Fibroblast of lung (primary cell): ENCODE measurements at regions not wholly inside any gene's neighbourhood (a gene's known extent, or its start where the extent isn't known, plus 50 kb on each side); places are given as distances from the start of the nearest gene placed in this dataset.
A peak's percentile ranks its signal among the peaks of the same experiment; 100 is the strongest.

Experiments used
- DNase-seq, 2 donors: peaks; one replicate each; pipeline versions ENCODE4 v3.0.0 to v3.0.0-alpha.2; 2010; ENCODE audit warnings: low read depth in 2 of 2
- H2AFZ ChIP-seq: 2 replicates; pipeline ENCODE4 v1.5.1; 2012; ENCODE audit warnings: low read length, control low read depth, inconsistent platforms
- H3K27ac ChIP-seq: 2 replicates; pipeline ENCODE4 v1.5.1; 2011; ENCODE audit warnings: low read length, control low read depth; ENCODE audit not compliant: insufficient read depth
- H3K27me3 ChIP-seq: 2 replicates; pipeline ENCODE4 v1.5.1; 2011; ENCODE audit warnings: mild to moderate bottlenecking, low read length; ENCODE audit not compliant: control insufficient read depth, insufficient read depth
- H3K36me3 ChIP-seq: 2 replicates; pipeline ENCODE4 v1.5.1; 2011; ENCODE audit warnings: low read length; ENCODE audit not compliant: control insufficient read depth, insufficient read depth
- H3K4me1 ChIP-seq: 2 replicates; pipeline ENCODE4 v1.5.1; 2011; ENCODE audit warnings: low read length; ENCODE audit not compliant: control insufficient read depth, insufficient read depth; ENCODE audit errors: extremely low read depth
- H3K4me2 ChIP-seq: 2 replicates; pipeline ENCODE4 v1.5.1; 2011; ENCODE audit warnings: low read length, control low read depth; ENCODE audit not compliant: insufficient read depth; ENCODE audit errors: extremely low read depth
- H3K4me3 ChIP-seq, 4 experiments: fragments of 200-600 bp in 1 of 4; sonication (generic) in 1 of 4; replicated peaks in 1 of 4; 2 replicates each; pipeline ENCODE4 v1.5.1; 2011 to 2016; ENCODE audit warnings: low read length in 4 of 4, low read depth in 3 of 4, mild to moderate bottlenecking in 3 of 4, control low read depth in 2 of 4, inconsistent platforms in 1 of 4, mixed read lengths in 1 of 4; ENCODE audit not compliant: insufficient read depth in 1 of 4; ENCODE audit errors: control extremely low read depth in 1 of 4
- H3K79me2 ChIP-seq: 2 replicates; pipeline ENCODE4 v1.5.1; 2012; ENCODE audit warnings: mild to moderate bottlenecking, low read length, inconsistent platforms; ENCODE audit not compliant: control insufficient read depth, insufficient read depth
- H3K9ac ChIP-seq: 2 replicates; pipeline ENCODE4 v1.5.1; 2011; ENCODE audit warnings: mild to moderate bottlenecking, low read length, control low read depth; ENCODE audit not compliant: insufficient read depth
- H3K9me3 ChIP-seq: 2 replicates; pipeline ENCODE4 v1.5.1; 2012; ENCODE audit warnings: low read depth, low read length; ENCODE audit not compliant: control insufficient read depth, insufficient read depth
- H4K20me1 ChIP-seq: 2 replicates; pipeline ENCODE4 v1.5.1; 2011; ENCODE audit warnings: low read length; ENCODE audit not compliant: control insufficient read depth, insufficient read depth; ENCODE audit errors: extremely low read depth
- EZH2 ChIP-seq: IDR thresholded peaks from 2 replicates; pipeline ENCODE4 v1.5.1; 2012; ENCODE audit warnings: low read length, control low read depth, mild to moderate bottlenecking; ENCODE audit errors: missing control alignments
- TF ChIP-seq, protein P1 (sequence below), 2 donors: IDR thresholded peaks in 1 of 2; conservative IDR thresholded peaks in 1 of 2; 1 replicate in 1 of 2; 2 replicates in 1 of 2; pipeline ENCODE4 v1.5.1; 2011 to 2012; ENCODE audit warnings: low read length in 2 of 2, control low read depth in 1 of 2, inconsistent platforms in 1 of 2, low read depth in 1 of 2, mild to moderate bottlenecking in 1 of 2

- H3K4me2 ChIP-seq: no peak overlapping the region
- TF ChIP-seq, protein P1, sequence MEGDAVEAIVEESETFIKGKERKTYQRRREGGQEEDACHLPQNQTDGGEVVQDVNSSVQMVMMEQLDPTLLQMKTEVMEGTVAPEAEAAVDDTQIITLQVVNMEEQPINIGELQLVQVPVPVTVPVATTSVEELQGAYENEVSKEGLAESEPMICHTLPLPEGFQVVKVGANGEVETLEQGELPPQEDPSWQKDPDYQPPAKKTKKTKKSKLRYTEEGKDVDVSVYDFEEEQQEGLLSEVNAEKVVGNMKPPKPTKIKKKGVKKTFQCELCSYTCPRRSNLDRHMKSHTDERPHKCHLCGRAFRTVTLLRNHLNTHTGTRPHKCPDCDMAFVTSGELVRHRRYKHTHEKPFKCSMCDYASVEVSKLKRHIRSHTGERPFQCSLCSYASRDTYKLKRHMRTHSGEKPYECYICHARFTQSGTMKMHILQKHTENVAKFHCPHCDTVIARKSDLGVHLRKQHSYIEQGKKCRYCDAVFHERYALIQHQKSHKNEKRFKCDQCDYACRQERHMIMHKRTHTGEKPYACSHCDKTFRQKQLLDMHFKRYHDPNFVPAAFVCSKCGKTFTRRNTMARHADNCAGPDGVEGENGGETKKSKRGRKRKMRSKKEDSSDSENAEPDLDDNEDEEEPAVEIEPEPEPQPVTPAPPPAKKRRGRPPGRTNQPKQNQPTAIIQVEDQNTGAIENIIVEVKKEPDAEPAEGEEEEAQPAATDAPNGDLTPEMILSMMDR (conservative IDR thresholded peaks at IDR 0.05 in 1 of 2, IDR thresholded peaks at IDR 0.05 in 1 of 2; ENCODE audit: low read depth in 1 of 2, low read length in 2 of 2): no peak
- TF ChIP-seq EZH2: no peak
- no peak overlapping the region for H3K9ac ChIP-seq
- H4K20me1 ChIP-seq: no peaks in the 10 kb centered on the region
- H3K27me3 ChIP-seq: no peaks in the 10 kb centered on the region
- H3K4me1 ChIP-seq: no peaks in the 10 kb centered on the region
- no peaks in the 10 kb centered on the region for H3K36me3 ChIP-seq
- no peak overlapping the region for H3K4me3 ChIP-seq
- H2AFZ ChIP-seq: no peak overlapping the region
- DNase-seq: no peak
- H3K79me2 ChIP-seq: no peaks in the 10 kb centered on the region
- no peak overlapping the region for H3K27ac ChIP-seq
- no peaks in the 10 kb centered on the region for H3K9me3 ChIP-seq
Observed at GRCh38 chr19:30249911-30250310, 122.3 kb upstream of the ZNF536 start.

DNA sequence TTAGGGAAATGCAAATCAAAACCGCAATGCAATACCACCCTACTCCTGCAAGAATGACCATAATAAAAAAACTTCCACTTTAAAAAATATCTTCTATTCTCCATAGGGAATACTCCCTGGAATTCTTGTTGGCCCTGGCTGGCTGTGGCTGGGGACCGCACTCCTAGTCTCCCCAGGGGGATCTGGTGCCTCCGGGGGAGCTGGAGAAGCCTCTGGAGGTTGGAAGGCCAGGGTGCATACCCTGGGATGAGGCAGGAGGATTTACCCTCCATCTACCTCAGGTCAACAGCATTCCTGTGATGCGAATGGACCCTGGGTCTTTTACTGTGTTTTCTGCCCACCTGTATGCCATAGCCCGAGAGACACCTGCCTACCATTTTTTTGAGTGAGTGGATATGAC lies 120.0 kb upstream of the ZNF536 start:
- no peak overlapping the region for H3K4me3 ChIP-seq
- H3K36me3 ChIP-seq: no peaks in the 10 kb centered on the region
- no peaks in the 10 kb centered on the region for H3K9me3 ChIP-seq
- no peak overlapping the region for H3K27ac ChIP-seq
- no peak for DNase-seq
- no peak overlapping the region for H3K4me2 ChIP-seq
- TF ChIP-seq EZH2: no peak
- TF ChIP-seq, protein P1 (conservative IDR thresholded peaks at IDR 0.05 in 1 of 2, IDR thresholded peaks at IDR 0.05 in 1 of 2; ENCODE audit: low read depth in 1 of 2, low read length in 2 of 2): no peak
- H3K27me3 ChIP-seq: no peaks in the 10 kb centered on the region
- H4K20me1 ChIP-seq: no peaks in the 10 kb centered on the region
- H3K79me2 ChIP-seq: no peaks in the 10 kb centered on the region
- no peaks in the 10 kb centered on the region for H3K4me1 ChIP-seq
- H2AFZ ChIP-seq: no peak overlapping the region
- no peak overlapping the region for H3K9ac ChIP-seq

DNA sequence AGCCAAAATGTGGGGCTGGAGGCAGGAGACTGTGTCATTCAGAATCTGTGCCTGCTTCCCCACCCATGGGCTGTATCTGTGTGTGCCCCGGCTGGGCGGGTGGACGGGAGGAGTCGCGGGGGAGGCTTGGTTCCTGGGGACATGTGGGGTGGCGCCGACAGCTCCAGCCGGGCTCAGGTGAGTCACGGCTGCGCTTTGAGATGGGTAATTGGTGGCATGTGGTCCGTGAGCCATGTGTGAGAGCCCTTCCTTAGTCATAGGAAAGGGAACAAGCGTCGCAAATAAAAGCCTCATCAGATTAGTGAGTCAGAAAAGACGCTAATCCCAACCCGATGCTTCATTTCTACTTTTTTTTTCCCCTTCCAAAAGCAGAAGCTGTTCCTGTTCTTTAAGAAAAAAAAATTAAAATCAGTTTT lies 118.6 kb upstream of the ZNF536 start:
- H3K4me1 ChIP-seq: no peaks in the 10 kb centered on the region

More for the DNA sequence above, 118.6 kb upstream of the ZNF536 start:
- no peak overlapping the region for H3K9ac ChIP-seq
- H3K27me3 ChIP-seq: no peaks in the 10 kb centered on the region
- H3K36me3 ChIP-seq: no peaks in the 10 kb centered on the region
- H3K4me3 ChIP-seq: no peak overlapping the region
- H2AFZ ChIP-seq: no peak overlapping the region
- H3K79me2 ChIP-seq: no peaks in the 10 kb centered on the region
- H3K4me2 ChIP-seq: peak overlapping the region; percentile 8
- TF ChIP-seq, protein P1 (conservative IDR thresholded peaks at IDR 0.05 in 1 of 2, IDR thresholded peaks at IDR 0.05 in 1 of 2; ENCODE audit: low read depth in 1 of 2, low read length in 2 of 2): no peak
- TF ChIP-seq EZH2: no peak
- H3K27ac ChIP-seq: no peak overlapping the region
- H3K9me3 ChIP-seq: no peaks in the 10 kb centered on the region
- H4K20me1 ChIP-seq: no peaks in the 10 kb centered on the region
- no peak for DNase-seq
